Lower leg skin (tissue), 3 donors: ENCODE measurements at regions not wholly inside any gene's neighbourhood (a gene's known extent, or its start where the extent isn't known, plus 50 kb on each side); places are given as distances from the start of the nearest gene placed in this dataset.

Source experiments
- POLR2A ChIP-seq, 2 donors: fragments of 450-650 bp; IDR thresholded peaks; one replicate each; pipeline ENCODE4 v1.6.1; 2016 to 2017; ENCODE audit warnings: antibody characterized with exemption in 2 of 2, mild to moderate bottlenecking in 1 of 2, moderate library complexity in 1 of 2
- TF ChIP-seq, protein P1 (sequence below), 3 donors: fragments of 450-650 bp; IDR thresholded peaks; one replicate each; pipeline ENCODE4 v1.5.1; 2016; ENCODE audit warnings: antibody characterized with exemption in 3 of 3, mild to moderate bottlenecking in 3 of 3, moderate library complexity in 2 of 3

DNA sequence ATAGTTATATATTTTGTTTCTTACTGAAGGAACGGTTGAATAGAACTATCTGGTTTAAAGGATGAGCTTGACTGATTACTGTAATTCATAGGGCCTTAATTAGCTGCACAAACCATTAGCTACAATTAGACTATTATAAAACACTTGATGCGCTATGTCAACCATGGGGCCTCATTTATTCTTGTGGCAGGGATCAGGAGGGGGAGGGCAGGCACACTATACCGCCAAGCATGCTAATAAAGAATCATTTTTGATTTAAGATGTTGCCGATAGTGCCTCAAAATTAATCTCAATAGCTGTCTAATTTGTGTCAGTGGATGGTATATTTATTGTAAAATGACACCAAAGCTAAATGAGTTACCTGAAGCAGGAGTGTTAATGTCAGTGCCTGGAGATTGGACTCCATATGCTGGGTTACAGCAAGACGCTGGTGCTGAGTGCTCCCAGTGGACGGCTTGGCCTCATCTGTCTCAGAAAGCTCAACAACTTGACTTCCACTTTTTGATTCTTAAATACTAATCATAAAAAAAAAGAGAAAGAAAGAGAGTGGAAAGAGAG, 1007.0 kb upstream of the CELF4 start:
- TF ChIP-seq, protein P1, sequence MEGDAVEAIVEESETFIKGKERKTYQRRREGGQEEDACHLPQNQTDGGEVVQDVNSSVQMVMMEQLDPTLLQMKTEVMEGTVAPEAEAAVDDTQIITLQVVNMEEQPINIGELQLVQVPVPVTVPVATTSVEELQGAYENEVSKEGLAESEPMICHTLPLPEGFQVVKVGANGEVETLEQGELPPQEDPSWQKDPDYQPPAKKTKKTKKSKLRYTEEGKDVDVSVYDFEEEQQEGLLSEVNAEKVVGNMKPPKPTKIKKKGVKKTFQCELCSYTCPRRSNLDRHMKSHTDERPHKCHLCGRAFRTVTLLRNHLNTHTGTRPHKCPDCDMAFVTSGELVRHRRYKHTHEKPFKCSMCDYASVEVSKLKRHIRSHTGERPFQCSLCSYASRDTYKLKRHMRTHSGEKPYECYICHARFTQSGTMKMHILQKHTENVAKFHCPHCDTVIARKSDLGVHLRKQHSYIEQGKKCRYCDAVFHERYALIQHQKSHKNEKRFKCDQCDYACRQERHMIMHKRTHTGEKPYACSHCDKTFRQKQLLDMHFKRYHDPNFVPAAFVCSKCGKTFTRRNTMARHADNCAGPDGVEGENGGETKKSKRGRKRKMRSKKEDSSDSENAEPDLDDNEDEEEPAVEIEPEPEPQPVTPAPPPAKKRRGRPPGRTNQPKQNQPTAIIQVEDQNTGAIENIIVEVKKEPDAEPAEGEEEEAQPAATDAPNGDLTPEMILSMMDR (IDR thresholded peaks at IDR 0.05), result no peak
- no peak for TF ChIP-seq POLR2A (IDR thresholded peaks at IDR 0.05)
